ENCODE measurements at regions not wholly inside any gene's neighbourhood (a gene's known extent, or its start where the extent isn't known, plus 50 kb on each side); places are given as distances from the start of the nearest gene placed in this dataset.

- no peak for TF ChIP-seq CTCF (IDR thresholded peaks at IDR 0.05; ENCODE audit: insufficient read depth, low read length)
- no peak for TF ChIP-seq REST (IDR thresholded peaks at IDR 0.05; ENCODE audit: insufficient replicate concordance, low read depth)
- no peak for TF ChIP-seq POLR2AphosphoS5 (IDR thresholded peaks at IDR 0.05; ENCODE audit: low read depth)
- TF ChIP-seq GABPA (IDR thresholded peaks at IDR 0.05; ENCODE audit: low read depth): no peak
- TF ChIP-seq SPI1 (IDR thresholded peaks at IDR 0.05; ENCODE audit: borderline replicate concordance, low read depth): no peak
Measured at GRCh38 chr14:71607056-71607455, 325.2 kb upstream of the RGS6 start.
